Neural progenitor cell (in vitro differentiated cells): ENCODE measurements at regions not wholly inside any gene's neighbourhood (a gene's known extent, or its start where the extent isn't known, plus 50 kb on each side); places are given as distances from the start of the nearest gene placed in this dataset.

ENCODE experiments used
- DNase-seq: peaks from one replicate; pipeline ENCODE4 v3.0.0-alpha.2; 2016; ENCODE audit warnings: low spot score
- H2AFZ ChIP-seq: fragments of 200-600 bp; sonication (generic); replicated peaks from 2 replicates; pipeline ENCODE4 v1.6.1; 2016; ENCODE audit warnings: antibody characterized with exemption
- H3F3A ChIP-seq: fragments of 200-600 bp; sonication (generic); 2 replicates; pipeline ENCODE4 v1.6.1; 2016; ENCODE audit warnings: antibody characterized with exemption, low read depth
- H3K27ac ChIP-seq: fragments of 200-600 bp; sonication (generic); 2 replicates; pipeline ENCODE4 v1.5.1; 2016; ENCODE audit warnings: mild to moderate bottlenecking
- H3K27me3 ChIP-seq: fragments of 200-600 bp; sonication (generic); 2 replicates; pipeline ENCODE4 v1.6.1; 2016; ENCODE audit warnings: mild to moderate bottlenecking, moderate library complexity
- H3K36me3 ChIP-seq: fragments of 200-600 bp; sonication (generic); 2 replicates; pipeline ENCODE4 v1.5.1; 2016
- H3K4me1 ChIP-seq: fragments of 200-600 bp; sonication (generic); 2 replicates; pipeline ENCODE4 v1.6.1; 2016; ENCODE audit warnings: mixed run types
- H3K4me2 ChIP-seq: fragments of 200-600 bp; sonication (generic); 2 replicates; pipeline ENCODE4 v1.6.1; 2016
- H3K4me3 ChIP-seq: fragments of 200-600 bp; sonication (generic); 2 replicates; pipeline ENCODE4 v1.5.1; 2016
- H3K79me2 ChIP-seq: fragments of 200-600 bp; sonication (generic); 2 replicates; pipeline ENCODE4 v1.6.1; 2016; ENCODE audit warnings: low read depth
- H3K9ac ChIP-seq: fragments of 200-600 bp; sonication (generic); 2 replicates; pipeline ENCODE4 v1.6.1; 2016
- H3K9me3 ChIP-seq: fragments of 200-600 bp; sonication (generic); 2 replicates; pipeline ENCODE4 v1.5.1; 2016; ENCODE audit warnings: low read depth
- H4K20me1 ChIP-seq: fragments of 200-600 bp; sonication (generic); 2 replicates; pipeline ENCODE4 v1.6.1; 2016; ENCODE audit warnings: low read depth
- H3K27ac Mint-ChIP-seq: 3 replicates; pipeline ENCODE4 v1.8.0; 2021; ENCODE audit warnings: mixed read lengths
- H3K27me3 Mint-ChIP-seq: 2 replicates; pipeline ENCODE4 v1.8.0; 2022; ENCODE audit warnings: low read depth, mild to moderate bottlenecking, inconsistent platforms, moderate library complexity, mixed read lengths; ENCODE audit not compliant: insufficient read depth
- H3K36me3 Mint-ChIP-seq: 3 replicates; pipeline ENCODE4 v1.8.0; 2021; ENCODE audit warnings: mixed read lengths
- H3K4me1 Mint-ChIP-seq: 3 replicates; pipeline ENCODE4 v1.8.0; 2021; ENCODE audit warnings: mixed read lengths
- H3K4me3 Mint-ChIP-seq: 3 replicates; pipeline ENCODE4 v1.8.0; 2021; ENCODE audit warnings: mild to moderate bottlenecking, moderate library complexity, mixed read lengths
- H3K9me3 Mint-ChIP-seq: 3 replicates; pipeline ENCODE4 v1.8.0; 2020; ENCODE audit warnings: mixed read lengths
- CTCF ChIP-seq: fragments of 200-600 bp; sonication (generic); IDR thresholded peaks from 2 replicates; pipeline ENCODE4 v1.5.1; 2017; ENCODE audit warnings: antibody characterized with exemption, mild to moderate bottlenecking
- EZH2 ChIP-seq: fragments of 200-600 bp; sonication (generic); IDR thresholded peaks from 2 replicates; pipeline ENCODE4 v1.6.1; 2017; ENCODE audit warnings: antibody characterized with exemption, mild to moderate bottlenecking, moderate library complexity
- EZH2phosphoT487 ChIP-seq: fragments of 200-600 bp; sonication (generic); IDR thresholded peaks from 2 replicates; pipeline ENCODE4 v1.6.1; 2017; ENCODE audit warnings: antibody characterized with exemption

GRCh38 chr17:79517827-79518584, 92.8 kb downstream of the RBFOX3 start:
- H3K36me3 Mint-ChIP-seq = no peaks in the 10 kb centered on the region
- peaks cover 18% of the 10 kb centered on the region for H3K27me3 Mint-ChIP-seq
- H3K4me3 ChIP-seq = no peak overlapping the region

GRCh38 chr17:79515646-79516571, 94.9 kb downstream of the RBFOX3 start:
- peak; percentile 44 for DNase-seq
- H3K4me1 Mint-ChIP-seq = peaks cover 25% of the 10 kb centered on the region
- no peak overlapping the region for H3K27ac ChIP-seq
- TF ChIP-seq EZH2 (no peak), CTCF (no peak), EZH2phosphoT487 (no peak)
- H3K27ac Mint-ChIP-seq = peak overlapping the region; percentile 80
- peaks cover 13% of the 10 kb centered on the region for H3K4me1 ChIP-seq
- H3K9me3 Mint-ChIP-seq = peaks cover 6% of the 10 kb centered on the region
- H2AFZ ChIP-seq = no peak overlapping the region
- H3K27me3 ChIP-seq = no peaks in the 10 kb centered on the region
- no peaks in the 10 kb centered on the region for H3K36me3 Mint-ChIP-seq
- H3K79me2 ChIP-seq = no peaks in the 10 kb centered on the region
- peak overlapping the region; percentile 61 for H3K4me3 Mint-ChIP-seq
- no peak overlapping the region for H3K9ac ChIP-seq
- no peaks in the 10 kb centered on the region for H3K9me3 ChIP-seq
- H3F3A ChIP-seq = no peaks in the 10 kb centered on the region
- peak overlapping the region; percentile 11 for H3K4me2 ChIP-seq
- H3K27me3 Mint-ChIP-seq = peaks cover 21% of the 10 kb centered on the region
- no peaks in the 10 kb centered on the region for H4K20me1 ChIP-seq
- no peak overlapping the region for H3K4me3 ChIP-seq
- no peaks in the 10 kb centered on the region for H3K36me3 ChIP-seq

More at GRCh38 chr17:79517827-79518584, 92.8 kb downstream of the RBFOX3 start:
- Histone ChIP-seq H2AFZ (no peak overlapping the region), H3K27ac (no peak overlapping the region), H3K9ac (no peak overlapping the region), H3K9me3 (no peaks in the 10 kb centered on the region), H3K4me1 (peaks cover 13% of the 10 kb centered on the region), H3K4me2 (no peak overlapping the region), H3F3A (no peaks in the 10 kb centered on the region), H4K20me1 (no peaks in the 10 kb centered on the region), H3K27me3 (no peaks in the 10 kb centered on the region), H3K79me2 (no peaks in the 10 kb centered on the region), H3K36me3 (no peaks in the 10 kb centered on the region)
- H3K9me3 Mint-ChIP-seq = no peaks in the 10 kb centered on the region
- H3K4me3 Mint-ChIP-seq = no peak overlapping the region
- peaks cover 25% of the 10 kb centered on the region for H3K4me1 Mint-ChIP-seq
- DNase-seq = no peak
- TF ChIP-seq CTCF (no peak), EZH2phosphoT487 (no peak), EZH2 (no peak)
- no peak overlapping the region for H3K27ac Mint-ChIP-seq

GRCh38 chr17:79515110-79515509, 95.7 kb downstream of the RBFOX3 start:
- no peaks in the 10 kb centered on the region for H3K27me3 ChIP-seq

More at GRCh38 chr17:79515110-79515509, 95.7 kb downstream of the RBFOX3 start:
- Mint-ChIP-seq H3K27ac (peak overlapping the region; percentile 80), H3K9me3 (peaks cover 6% of the 10 kb centered on the region), H3K4me3 (no peak overlapping the region), H3K27me3 (peaks cover 21% of the 10 kb centered on the region), H3K4me1 (peaks cover 25% of the 10 kb centered on the region), H3K36me3 (no peaks in the 10 kb centered on the region)
- Histone ChIP-seq H3K4me3 (no peak overlapping the region), H4K20me1 (no peaks in the 10 kb centered on the region), H3K36me3 (no peaks in the 10 kb centered on the region), H3K9ac (no peak overlapping the region), H3K27ac (no peak overlapping the region), H3K79me2 (no peaks in the 10 kb centered on the region), H3K9me3 (no peaks in the 10 kb centered on the region), H2AFZ (no peak overlapping the region), H3F3A (no peaks in the 10 kb centered on the region), H3K4me2 (no peak overlapping the region), H3K4me1 (peaks cover 13% of the 10 kb centered on the region)
- no peak for DNase-seq
- TF ChIP-seq CTCF = no peak
- TF ChIP-seq EZH2phosphoT487 = no peak
- no peak for TF ChIP-seq EZH2
